ENCODE measurements at regions not wholly inside any gene's neighbourhood (a gene's known extent, or its start where the extent isn't known, plus 50 kb on each side); places are given as distances from the start of the nearest gene placed in this dataset.

- Histone ChIP-seq H3K27me3 (ENCODE audit: control insufficient read depth, insufficient read depth, low read length) (no peaks in the 10 kb centered on the region), H3K79me2 (ENCODE audit: control insufficient read depth, insufficient read depth, low read length) (no peaks in the 10 kb centered on the region), H2AFZ (ENCODE audit: low read length) (no peak overlapping the region), H3K4me1 (ENCODE audit: control insufficient read depth, extremely low read depth, insufficient read depth, low read length) (no peaks in the 10 kb centered on the region), H3K9me3 (ENCODE audit: control insufficient read depth, insufficient read depth, low read depth, low read length) (no peaks in the 10 kb centered on the region), H3K4me2 (ENCODE audit: extremely low read depth, insufficient read depth, low read length) (no peak overlapping the region), H3K4me3 (replicated peaks in 1 of 4; ENCODE audit: control extremely low read depth in 1 of 4, insufficient read depth in 1 of 4, low read depth in 3 of 4, low read length in 4 of 4) (no peak overlapping the region), H3K27ac (ENCODE audit: insufficient read depth, low read length) (no peak overlapping the region), H4K20me1 (ENCODE audit: control insufficient read depth, extremely low read depth, insufficient read depth, low read length) (no peaks in the 10 kb centered on the region), H3K36me3 (ENCODE audit: control insufficient read depth, insufficient read depth, low read length) (no peaks in the 10 kb centered on the region), H3K9ac (ENCODE audit: insufficient read depth, low read length) (no peak overlapping the region)
- DNase-seq (ENCODE audit: low read depth in 2 of 2): no peak
- TF ChIP-seq EZH2 (IDR thresholded peaks at IDR 0.05; ENCODE audit: low read length, missing control alignments): no peak
Observed at GRCh38 chr13:68690567-68690966, 1417.1 kb upstream of the ATXN8OS start.

DNA sequence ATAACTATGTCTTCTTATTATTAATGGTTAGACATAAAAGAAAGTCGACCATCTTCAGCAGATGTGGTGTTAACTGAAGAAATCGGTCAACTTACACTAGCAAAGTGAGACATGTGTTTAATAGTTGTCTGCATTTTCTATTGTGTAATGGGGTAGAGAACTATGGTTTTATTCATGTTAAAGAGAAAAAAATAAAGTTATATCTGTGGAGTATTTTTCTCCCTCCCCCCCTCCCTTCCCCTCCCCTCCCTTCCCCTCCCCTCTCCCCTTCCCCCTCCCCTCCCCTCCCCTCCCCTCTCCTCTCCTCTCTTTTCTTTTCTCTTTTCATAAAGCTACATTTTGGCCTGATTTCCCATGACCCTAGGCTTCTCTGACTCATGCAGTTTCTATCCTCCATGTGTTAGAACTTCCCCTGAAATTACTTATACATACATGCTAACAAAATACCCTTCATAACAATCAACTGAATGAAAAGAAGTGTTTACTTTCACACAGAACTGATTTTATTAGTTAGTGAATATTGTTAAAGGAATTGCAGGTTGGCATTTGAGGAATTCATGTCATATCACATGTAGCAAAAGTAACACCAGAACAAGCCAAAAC lies 1431.0 kb upstream of the ATXN8OS start:
- H4K20me1 ChIP-seq (ENCODE audit: control insufficient read depth, extremely low read depth, insufficient read depth, low read length): no peaks in the 10 kb centered on the region

DNA sequence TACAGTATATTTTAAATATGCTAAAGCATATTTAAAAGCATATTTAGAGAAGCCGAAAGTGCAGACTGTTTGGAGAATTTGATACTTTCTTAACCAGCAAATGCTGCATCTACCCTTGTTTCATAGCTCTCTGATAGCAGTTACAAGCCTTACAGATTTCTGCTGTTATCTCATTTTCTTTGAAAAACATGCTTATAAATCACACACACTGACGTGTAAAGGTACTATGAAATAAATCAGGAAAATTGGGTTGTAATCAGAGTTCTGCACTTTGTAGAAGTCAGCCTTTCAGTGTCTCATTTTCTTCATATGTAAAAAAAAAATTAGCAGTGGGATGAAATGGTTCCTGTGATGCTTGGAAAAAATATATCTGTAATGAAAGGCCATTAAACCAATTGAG lies 1432.4 kb upstream of the ATXN8OS start:
- H3K4me3 ChIP-seq (replicated peaks in 1 of 4; ENCODE audit: control extremely low read depth in 1 of 4, insufficient read depth in 1 of 4, low read depth in 3 of 4, low read length in 4 of 4): no peak overlapping the region
- H3K4me1 ChIP-seq (ENCODE audit: control insufficient read depth, extremely low read depth, insufficient read depth, low read length): no peaks in the 10 kb centered on the region
- H3K9me3 ChIP-seq (ENCODE audit: control insufficient read depth, insufficient read depth, low read depth, low read length): no peaks in the 10 kb centered on the region
- DNase-seq (ENCODE audit: low read depth in 2 of 2): no peak
- no peak overlapping the region for H3K27ac ChIP-seq (ENCODE audit: insufficient read depth, low read length)
- no peaks in the 10 kb centered on the region for H3K79me2 ChIP-seq (ENCODE audit: control insufficient read depth, insufficient read depth, low read length)
- no peaks in the 10 kb centered on the region for H3K36me3 ChIP-seq (ENCODE audit: control insufficient read depth, insufficient read depth, low read length)
- H4K20me1 ChIP-seq (ENCODE audit: control insufficient read depth, extremely low read depth, insufficient read depth, low read length): no peaks in the 10 kb centered on the region
- H2AFZ ChIP-seq (ENCODE audit: low read length): no peak overlapping the region
- H3K27me3 ChIP-seq (ENCODE audit: control insufficient read depth, insufficient read depth, low read length): no peaks in the 10 kb centered on the region
- no peak overlapping the region for H3K4me2 ChIP-seq (ENCODE audit: extremely low read depth, insufficient read depth, low read length)
- TF ChIP-seq CTCF (conservative IDR thresholded peaks at IDR 0.05 in 1 of 2, IDR thresholded peaks at IDR 0.05 in 1 of 2; ENCODE audit: low read depth in 1 of 2, low read length in 2 of 2) (no peak), EZH2 (IDR thresholded peaks at IDR 0.05; ENCODE audit: low read length, missing control alignments) (no peak)
- H3K9ac ChIP-seq (ENCODE audit: insufficient read depth, low read length): no peak overlapping the region

More for the DNA sequence above, 1431.0 kb upstream of the ATXN8OS start:
- H3K4me3 ChIP-seq (replicated peaks in 1 of 4; ENCODE audit: control extremely low read depth in 1 of 4, insufficient read depth in 1 of 4, low read depth in 3 of 4, low read length in 4 of 4): no peak overlapping the region
- no peak for TF ChIP-seq EZH2 (IDR thresholded peaks at IDR 0.05; ENCODE audit: low read length, missing control alignments)
- no peak for TF ChIP-seq CTCF (conservative IDR thresholded peaks at IDR 0.05 in 1 of 2, IDR thresholded peaks at IDR 0.05 in 1 of 2; ENCODE audit: low read depth in 1 of 2, low read length in 2 of 2)
- H3K27me3 ChIP-seq (ENCODE audit: control insufficient read depth, insufficient read depth, low read length): no peaks in the 10 kb centered on the region
- no peak overlapping the region for H3K9ac ChIP-seq (ENCODE audit: insufficient read depth, low read length)
- H3K27ac ChIP-seq (ENCODE audit: insufficient read depth, low read length): no peak overlapping the region
- DNase-seq (ENCODE audit: low read depth in 2 of 2): peak in 1 of 2 donors; percentile 2
- no peak overlapping the region for H3K4me2 ChIP-seq (ENCODE audit: extremely low read depth, insufficient read depth, low read length)
- H3K9me3 ChIP-seq (ENCODE audit: control insufficient read depth, insufficient read depth, low read depth, low read length): no peaks in the 10 kb centered on the region
- H3K79me2 ChIP-seq (ENCODE audit: control insufficient read depth, insufficient read depth, low read length): no peaks in the 10 kb centered on the region
- no peak overlapping the region for H2AFZ ChIP-seq (ENCODE audit: low read length)
- H3K4me1 ChIP-seq (ENCODE audit: control insufficient read depth, extremely low read depth, insufficient read depth, low read length): no peaks in the 10 kb centered on the region
- no peaks in the 10 kb centered on the region for H3K36me3 ChIP-seq (ENCODE audit: control insufficient read depth, insufficient read depth, low read length)

Data from fibroblast of lung (primary cell).